Esophagus muscularis mucosa (tissue), 3 donors: ENCODE measurements at regions not wholly inside any gene's neighbourhood (a gene's known extent, or its start where the extent isn't known, plus 50 kb on each side); places are given as distances from the start of the nearest gene placed in this dataset.

Source experiments
- CTCF ChIP-seq, 3 experiments: fragments of 200-600 bp in 2 of 3; fragments of 450-650 bp in 1 of 3; sonication (generic) in 2 of 3; IDR thresholded peaks; one replicate each; pipeline ENCODE4 v1.5.1; 2017 to 2019; ENCODE audit warnings: antibody characterized with exemption in 3 of 3, mild to moderate bottlenecking in 2 of 3, moderate library complexity in 1 of 3
- POLR2AphosphoS5 ChIP-seq, 2 donors: sonication (generic); formaldehyde crosslinking; IDR thresholded peaks; one replicate each; pipeline ENCODE4 v1.6.1; 2017; ENCODE audit warnings: antibody characterized with exemption in 2 of 2

- TF ChIP-seq CTCF (IDR thresholded peaks at IDR 0.05) (no peak), POLR2AphosphoS5 (IDR thresholded peaks at IDR 0.05) (no peak)
These were observed 133.3 kb upstream of the HAND1 start for GRCh38 chr5:154611341-154611767.
